T-helper 2 cell (primary cell): ENCODE measurements at regions not wholly inside any gene's neighbourhood (a gene's known extent, or its start where the extent isn't known, plus 50 kb on each side); places are given as distances from the start of the nearest gene placed in this dataset.
A peak's percentile ranks its signal among the peaks of the same experiment; 100 is the strongest.
"Not testable (repeated sequence)": the region's sequence is repeated elsewhere in the genome, so short reads cannot be mapped to it uniquely, and the experiment has no call there.

Experiments
- DNase-seq, 5 experiments: peaks; one replicate each; pipeline versions ENCODE4 v3.0.0 to v3.0.0-alpha.2; 2012 to 2022

DNA sequence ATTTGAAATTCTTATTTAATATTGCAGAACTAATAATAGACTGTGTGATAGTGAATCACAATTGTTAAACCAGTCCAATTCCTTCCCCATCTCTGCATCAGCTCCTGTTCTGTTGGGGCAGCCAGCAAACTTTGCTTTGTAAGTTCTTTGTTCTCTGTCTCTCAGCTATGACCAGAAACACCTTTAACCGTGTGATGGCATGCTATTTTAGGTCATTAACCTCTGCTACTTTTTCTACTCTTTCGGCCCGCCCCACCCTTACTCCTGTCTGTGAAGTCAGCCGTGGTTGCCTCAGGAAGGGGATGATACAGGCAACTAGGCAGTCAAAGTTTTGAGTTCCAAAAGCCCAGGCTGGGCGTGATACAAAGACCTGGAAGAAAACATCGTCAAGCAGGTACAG is 51.3 kb upstream of the EGFL6 start:
- no peak for DNase-seq

DNA sequence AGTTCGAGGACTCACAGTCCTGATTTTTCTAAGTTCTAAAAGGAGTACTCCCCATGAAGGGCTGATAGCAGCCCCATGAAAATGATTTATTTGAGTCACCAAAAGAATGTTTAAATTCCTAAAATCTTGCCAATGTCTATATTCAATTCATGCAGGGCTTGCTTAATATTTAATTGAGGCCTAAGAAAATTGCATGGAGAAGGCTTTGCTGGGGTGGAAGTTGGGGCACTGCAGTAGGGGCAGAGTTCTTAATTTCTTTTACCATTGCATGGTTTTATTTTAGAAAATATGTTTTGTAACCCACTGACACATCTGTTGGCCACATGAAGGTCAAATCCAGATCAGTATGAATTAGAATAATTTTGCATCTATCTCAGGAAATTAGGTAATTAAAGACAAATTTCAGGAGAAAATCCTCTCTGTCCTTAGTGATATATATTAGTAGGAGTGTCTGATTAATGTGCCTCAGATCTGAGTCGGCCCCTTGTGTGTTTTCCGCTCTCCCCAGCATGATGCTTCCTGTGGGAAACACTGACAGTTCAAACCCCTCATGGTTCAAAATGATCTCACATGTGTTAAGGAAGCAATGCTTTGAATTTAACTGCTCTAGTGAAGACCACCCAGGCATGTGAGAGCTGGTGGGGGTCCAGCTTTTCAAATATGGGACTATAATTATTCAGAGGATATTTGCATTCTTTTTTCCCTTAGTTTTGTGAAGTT is 54.0 kb upstream of the EGFL6 start:
- no peak for DNase-seq

DNA sequence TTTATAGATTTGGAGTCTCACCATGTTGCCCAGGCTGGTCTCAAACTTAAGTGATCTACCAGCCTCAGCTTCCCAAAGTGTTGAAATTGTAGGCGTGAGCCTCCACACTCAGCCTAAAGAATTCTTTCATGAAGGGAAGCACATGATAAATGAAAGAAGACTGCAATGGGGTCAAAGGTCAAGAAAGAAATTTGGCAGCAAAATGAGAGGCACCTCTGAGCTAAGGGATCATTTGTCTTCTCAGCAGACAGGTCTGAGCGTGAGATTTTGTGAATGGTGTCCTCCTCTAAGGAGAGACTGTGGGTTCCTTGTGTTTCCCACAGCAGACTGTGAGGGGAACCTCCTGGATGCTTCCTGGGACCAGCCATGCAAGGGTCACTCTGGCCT is 57.5 kb upstream of the EGFL6 start:
- no peak for DNase-seq

DNA sequence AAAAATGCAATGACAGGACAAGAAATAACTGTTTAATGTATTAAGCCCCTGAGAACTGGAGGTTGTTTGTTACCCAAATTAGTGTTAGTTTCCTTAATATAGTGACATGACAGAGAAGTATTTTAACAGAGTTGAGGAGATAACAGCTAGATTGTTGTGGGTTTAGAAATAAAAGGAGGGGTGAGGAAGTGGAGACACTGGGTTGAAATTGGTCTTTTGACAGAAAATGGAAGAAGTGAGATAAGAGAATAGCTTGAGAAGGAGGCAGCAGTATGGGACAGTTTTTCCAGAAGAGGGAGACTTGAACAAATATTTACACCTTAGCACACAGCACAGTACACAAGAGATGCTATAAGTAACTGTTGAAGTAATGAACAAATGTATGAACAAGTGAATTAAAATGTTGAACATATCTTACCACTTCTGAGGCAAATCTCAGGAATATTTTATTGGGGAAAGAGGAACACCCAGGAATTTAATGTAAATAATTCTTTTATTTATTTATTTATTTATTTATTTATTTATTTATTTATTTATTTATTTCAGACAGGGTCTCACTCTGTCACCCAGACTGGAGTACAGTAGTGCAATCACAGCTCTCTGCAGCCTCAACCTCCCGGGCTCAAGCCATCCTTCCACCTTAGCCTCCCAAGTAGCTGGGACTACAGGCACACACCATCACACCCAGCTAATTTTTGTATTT is 58.0 kb upstream of the EGFL6 start:
- DNase-seq: no peak

DNA sequence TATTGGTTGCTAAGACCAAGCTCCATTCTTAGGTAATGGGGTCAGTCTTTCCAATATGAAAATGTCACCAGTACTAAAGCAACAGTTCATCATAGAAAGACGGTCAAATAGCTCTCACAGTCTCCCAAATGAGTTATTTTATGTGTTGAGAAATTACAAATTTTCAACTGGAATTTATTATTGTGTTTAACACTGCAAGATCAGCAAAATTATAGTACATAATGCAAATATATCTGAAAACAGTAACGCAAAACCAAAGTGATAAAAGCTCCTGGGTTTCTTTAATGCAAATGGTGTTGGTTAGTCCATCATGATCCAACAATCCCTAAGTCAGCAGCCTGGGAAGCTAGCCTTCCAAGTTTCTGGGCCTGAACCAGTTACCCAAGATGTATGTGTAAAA is 61.5 kb upstream of the EGFL6 start:
- no peak for DNase-seq

DNA sequence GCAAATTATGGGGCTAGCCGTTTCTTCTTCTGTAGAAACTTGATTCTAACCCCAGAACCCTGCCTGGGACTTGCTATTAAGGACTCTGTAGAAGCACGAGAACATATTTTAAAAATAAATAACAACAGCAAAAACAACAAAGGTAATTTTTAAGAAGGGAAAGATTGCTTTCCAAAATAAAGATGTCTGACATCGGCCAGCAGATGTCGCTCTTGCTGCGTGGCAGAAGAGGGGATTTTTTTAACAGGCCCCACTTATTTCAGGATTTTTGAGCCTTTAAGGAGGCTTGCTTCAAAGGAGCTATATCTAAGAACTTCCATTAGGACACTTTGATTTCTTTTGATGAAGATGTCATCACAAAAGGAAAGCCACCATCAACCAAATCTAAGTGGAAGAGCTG is 62.8 kb upstream of the EGFL6 start:
- peak; percentile 12 to 50 (median 16) for DNase-seq

DNA sequence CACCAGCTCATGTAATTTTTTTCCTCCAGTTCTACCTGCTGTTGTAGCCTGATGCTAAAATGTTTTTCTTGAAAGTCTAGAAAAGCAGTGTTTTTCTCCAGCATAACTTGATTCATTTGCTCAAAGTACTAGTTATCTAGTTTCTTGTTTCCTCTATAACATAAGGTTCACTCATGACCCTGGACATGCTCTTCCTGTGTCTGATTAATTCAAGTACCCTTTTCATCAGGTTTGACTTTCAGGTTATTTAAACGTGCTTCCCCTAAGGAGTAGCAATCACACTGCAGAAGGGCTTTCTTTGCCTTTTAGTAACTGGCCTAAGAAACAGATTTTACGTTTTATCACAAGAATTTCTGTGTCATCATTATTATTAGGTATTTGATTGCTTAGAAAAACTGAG is 66.8 kb upstream of the EGFL6 start:
- peak in 1 of 5 experiments; percentile 42 for DNase-seq

DNA sequence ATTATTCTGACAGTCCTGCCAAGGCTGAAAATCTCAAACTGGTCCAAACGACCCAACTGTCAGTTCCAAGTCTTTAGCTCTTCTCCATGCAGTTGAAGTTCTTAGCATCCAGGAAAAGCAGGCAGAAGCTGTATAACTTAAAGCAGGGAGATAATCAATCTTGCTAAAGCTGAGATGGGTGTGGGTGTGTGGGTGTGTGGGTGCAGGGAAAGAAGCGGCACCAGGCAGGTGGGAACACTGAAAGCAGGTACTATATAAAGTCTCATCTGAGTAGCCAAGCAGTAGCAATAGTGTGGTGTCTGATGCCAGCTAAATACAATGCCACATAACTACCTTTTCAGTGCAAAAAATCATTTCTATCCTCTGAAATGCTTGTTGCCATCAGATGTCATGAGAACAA is 69.7 kb upstream of the EGFL6 start:
- no peak for DNase-seq

DNA sequence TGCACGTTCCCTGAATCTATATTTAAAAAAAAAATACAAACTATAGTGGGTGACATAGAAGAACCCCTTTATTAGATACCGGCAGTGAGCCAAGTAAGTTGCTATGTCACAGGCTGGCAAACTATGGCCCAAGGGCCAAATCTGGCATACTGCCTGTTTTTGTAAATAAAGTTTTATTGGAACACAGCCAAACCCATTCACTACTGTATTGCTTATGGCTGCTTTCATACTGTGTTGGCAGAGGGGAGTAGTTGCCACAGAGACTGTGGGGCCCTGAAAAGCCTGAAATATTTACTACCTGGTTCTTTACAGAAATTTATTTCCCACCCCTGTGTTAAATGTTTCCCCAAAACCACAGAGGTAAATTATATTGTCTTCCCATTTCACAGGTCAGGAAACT is 71.2 kb upstream of the EGFL6 start:
- no peak for DNase-seq

DNA sequence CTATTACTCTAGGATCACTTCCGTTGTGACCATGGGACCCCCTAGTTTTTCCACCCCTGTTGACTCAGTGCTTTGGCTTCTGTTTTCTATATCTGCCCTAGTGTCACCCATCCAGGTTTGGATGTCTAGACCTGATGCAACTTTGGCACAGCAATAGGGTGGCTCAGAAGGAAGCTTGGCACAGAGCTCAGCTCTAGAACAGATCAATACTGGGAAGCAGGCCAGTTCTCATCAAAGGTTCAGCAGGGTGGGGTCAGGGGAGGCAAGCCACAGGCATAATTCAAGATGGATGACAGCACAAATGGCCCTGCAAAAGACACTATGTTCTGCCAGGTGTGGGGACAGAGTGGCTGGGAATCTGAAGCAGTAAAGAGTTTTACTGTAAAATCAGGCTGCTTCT is 74.2 kb upstream of the EGFL6 start:
- DNase-seq: no peak

DNA sequence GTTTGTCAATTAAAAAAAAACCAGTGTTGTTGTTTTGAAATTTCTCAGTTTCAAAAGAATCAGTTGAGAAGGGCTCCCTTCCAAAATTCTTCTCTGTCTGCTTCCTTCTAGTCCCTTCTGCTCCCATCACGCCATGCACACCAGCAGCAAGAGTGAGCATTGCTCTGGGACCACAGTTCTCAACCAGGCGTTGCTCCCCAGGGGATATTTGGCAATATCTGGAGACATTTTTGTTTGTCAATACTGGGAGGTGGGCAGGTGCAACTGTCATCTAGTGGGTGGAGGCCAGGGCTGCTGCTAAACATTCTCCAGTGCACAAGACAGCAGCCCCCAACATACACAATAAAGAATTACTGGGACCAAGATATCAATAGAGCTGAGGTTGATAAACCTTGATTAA is 74.8 kb upstream of the EGFL6 start:
- DNase-seq: no peak

DNA sequence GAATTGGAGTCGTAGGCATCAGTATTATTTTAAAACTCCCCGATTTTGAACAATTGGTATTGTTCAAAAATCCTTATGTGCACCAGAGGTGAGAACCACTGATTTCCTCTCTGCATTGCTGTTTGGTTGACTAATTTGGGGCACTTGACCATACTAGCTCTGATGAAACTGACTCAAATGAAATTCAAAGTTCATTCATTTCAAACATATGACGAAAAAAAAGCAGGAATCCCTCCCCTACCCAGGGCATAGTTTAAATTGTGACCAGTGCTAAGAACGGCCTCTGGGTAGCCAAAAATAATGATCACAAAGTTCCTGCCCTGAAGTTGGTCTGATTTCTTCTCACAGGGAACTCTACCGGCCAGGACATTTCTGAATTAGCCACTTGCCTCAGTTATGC is 75.7 kb upstream of the EGFL6 start:
- DNase-seq: no peak

DNA sequence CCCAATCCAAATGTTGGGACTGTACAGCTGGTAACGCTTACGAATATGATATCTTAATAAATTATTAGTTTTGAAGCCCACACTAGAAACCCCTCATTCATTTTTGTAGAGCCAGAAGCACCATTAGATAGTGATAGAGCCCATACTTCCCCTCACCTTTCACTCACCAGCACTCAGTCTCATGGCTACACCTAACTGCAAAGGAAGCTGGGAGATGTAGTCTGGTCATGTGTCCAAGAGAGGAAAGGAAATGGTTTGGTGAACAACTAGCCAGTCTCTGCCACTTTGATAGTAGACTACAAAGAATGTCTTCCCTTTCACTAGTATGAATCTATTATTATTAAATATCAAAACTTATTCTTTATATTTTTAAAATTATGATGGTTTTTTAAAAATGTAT is 77.1 kb upstream of the EGFL6 start:
- DNase-seq: no peak

DNA sequence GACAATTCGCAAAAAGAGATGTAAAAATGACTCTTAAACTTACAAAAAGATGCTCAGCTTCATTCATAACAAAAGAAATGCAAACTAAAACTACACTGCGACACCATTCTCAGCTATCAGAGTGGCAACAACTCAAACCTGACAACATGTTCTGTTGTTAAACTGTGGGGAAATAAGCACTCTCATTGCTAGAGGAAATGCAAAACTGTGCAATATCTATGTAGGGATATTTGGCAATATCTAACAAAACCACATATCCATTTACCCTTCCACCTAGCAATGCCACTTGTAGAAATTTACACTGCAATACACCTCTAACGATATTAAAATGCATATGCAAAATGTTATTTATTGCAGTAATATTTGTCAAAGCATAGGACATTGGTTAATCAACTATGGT is 78.3 kb upstream of the EGFL6 start:
- no peak for DNase-seq

DNA sequence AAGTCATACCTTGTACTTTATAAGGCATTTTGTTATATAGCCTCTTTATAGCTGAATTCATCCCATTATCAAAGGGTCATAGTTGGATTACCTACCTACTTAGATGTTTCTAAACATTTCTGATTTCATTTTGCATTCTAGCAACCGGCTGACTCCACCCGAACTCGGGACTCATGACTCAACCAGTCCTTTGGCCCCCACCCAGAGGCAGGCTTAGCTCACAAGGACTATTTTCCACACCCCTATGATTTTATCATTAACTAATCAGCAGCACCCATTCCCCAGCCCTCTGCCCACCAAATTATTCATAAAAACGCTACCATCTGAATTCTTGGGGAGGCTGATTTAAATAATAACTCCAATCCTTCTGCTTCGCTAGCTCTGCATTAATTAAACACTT is 79.9 kb upstream of the EGFL6 start:
- DNase-seq: no peak

DNA sequence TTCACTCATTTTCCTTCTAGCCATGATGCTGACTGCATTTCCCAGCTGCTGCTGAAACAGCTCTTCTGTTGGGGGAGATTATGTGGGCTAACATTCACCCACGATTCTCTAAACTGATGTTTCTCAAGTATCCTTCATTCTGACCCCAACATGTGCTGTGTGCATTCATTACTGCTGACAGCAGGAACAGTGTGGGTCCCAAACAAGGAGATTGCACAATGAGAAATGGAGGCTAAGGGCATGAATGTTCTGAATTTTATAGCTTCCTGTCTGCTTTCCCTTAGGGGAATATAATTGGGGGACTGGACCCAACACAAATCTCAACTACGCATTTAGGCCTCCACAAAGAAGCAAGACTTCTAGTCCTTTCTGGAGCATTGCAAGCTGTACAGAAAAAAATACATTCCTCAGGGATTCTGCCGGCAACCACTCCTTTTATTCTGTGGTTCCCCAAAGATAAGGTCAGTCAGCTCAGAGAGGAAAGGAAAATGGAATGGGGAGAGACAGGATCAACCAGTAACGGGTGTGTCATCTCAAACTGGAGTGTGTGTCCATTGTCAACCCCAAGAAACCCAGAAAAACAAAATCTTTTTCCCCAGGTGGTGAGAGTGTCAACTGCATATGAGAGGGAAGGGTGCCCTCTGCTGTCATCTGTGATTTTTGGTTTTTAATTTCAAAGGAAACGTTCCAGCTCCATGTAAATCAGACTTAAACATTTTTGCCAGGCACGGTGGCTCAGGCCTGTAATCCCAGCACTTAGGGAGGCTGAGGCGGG is 81.5 kb upstream of the EGFL6 start:
- DNase-seq: peak in 3 of 5 experiments; percentile 2 to 64 (median 28)

DNA sequence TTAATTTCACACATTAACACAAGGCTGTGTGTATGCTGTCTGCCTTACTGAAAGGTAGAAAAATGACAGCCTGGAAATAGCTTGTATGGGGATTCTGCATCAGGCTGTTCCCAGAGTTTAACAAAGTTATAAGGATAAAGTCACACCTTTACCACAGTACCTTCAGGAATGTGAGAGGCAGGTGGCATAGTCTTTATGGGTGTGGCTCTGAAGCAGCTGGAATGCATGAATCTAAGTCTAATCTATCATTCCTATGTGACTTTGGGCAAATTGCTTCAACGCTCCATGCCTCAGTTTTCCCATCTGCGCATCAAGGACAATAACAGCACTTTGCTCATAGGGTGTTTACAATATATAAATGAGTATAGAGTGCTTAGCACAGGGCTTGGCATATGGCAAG is 84.2 kb upstream of the EGFL6 start:
- DNase-seq: no peak

DNA sequence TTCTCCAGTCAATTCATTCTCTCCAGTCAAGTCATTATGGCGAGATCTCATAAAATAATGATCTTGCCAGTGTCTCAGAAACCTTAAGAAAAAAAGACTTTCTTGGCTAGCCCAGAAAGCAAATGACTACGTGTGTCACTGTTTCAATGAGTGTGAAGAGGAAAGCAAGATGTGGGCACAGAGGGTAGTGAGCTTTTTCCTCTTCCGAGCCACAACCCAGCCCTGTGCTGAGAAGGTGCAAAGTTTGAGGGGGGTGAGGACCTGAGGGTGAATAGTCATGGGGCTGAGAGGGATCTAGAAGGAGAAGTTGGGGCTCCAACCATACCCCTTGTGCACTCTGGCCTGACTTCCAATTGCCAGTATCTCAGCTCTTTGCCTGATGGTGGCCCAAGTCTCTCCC is 85.6 kb upstream of the EGFL6 start:
- peak in 1 of 5 experiments; percentile 29 for DNase-seq

DNA sequence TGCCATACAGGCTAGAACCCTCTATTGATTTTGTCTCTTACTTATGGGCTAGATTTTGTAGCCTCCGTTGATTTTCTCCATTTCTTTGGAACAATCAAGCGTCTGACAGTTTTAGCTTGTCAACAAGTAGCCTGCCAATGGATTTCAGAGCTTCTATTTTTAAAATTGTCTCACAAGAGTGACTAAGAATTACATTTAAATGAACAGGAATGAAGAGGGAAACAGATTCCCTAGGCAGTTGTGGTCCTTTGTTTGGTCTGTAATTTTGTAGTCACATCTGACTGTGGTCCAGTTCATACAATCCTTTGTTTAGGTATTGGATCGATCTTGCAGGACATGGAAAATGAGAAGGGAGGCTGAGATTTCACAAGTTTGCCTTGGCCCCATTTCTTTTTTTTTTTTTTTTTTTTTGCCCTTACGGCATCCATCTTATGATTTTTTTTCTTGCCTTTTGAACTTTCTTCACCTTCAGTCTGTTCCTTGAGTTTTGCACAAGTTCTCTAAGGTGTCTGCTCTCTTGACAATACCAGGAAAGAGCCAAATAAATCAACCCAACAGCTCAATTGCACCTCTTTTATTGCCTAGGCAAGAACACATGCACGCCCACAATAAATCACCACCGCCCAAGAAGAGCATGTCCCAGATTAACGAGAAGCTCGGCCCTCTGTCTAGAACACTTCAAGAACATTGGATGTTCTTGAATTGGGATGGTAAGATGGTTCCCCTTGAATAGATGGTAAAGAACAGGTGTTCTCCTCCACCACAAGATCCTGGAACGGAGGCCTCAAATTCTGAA is 86.5 kb upstream of the EGFL6 start:
- no peak for DNase-seq

DNA sequence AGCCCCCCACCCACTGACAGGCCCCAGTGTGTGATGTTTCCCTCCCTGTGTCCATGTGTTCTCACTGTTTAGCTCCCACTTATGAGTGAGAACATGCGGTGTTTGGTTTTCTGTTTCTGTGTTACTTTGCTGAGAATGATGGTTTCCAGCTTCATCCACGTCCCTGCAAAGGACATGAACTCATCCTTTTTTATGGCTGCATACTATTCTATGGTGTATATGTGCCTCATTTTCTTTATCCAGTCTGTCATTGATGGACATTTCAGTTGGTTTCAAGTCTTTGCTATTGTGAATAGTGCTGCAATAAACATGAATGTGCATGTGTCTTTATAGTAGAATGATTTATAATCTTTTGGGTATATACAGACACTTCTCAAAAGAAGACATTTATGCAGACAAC is 88.6 kb upstream of the EGFL6 start:
- not testable (repeated sequence) for DNase-seq

DNA sequence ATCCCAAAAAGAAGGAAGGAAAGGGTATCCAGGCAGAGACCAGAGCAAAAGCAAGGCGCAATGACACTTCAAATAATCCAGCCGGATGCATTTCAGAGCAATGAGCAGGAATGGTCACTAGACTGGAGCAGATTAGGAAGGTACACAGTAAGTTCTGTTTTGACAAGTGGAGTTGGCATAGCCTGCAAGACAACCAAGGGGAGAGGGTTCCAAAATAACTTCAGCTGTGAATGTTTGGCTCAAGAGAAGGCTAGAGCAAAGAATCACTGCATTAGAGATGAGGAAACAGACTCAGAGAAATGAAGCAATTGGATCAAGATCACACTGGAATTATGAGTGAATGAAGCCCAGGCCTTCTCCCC is 90.0 kb upstream of the EGFL6 start:
- DNase-seq: no peak

DNA sequence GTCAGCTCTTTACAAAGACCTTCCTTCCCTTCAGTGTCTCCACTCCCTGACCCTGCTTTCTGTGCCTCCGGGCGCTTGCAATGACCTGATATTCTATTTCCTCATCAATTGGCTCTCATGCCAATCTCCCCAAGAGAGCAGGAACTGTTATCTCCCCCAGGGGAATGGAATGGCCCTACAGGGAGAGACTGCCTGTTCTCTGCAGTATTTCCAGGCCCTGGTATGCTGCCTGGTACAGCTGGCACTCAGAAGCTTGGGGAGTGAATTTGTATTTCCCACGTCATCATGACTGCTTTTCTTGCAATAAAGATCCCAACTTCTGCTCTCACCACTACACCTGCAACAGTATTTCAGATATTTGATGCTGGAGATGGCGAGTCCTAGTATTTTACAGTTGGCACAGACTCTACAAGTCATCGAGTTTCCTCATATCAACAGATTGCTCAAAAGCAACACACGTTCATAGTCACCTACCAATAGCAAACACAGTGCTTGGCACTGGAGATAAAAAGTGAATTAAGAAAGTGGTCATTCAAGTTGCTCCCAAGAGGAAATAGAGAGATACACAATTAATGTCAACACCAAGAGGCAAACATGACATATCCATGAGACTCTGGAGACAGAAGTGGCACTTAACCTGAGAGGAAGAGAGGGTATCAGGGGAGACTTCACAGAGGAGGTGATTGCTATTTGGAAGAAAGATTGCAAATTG is 90.5 kb upstream of the EGFL6 start:
- no peak for DNase-seq

DNA sequence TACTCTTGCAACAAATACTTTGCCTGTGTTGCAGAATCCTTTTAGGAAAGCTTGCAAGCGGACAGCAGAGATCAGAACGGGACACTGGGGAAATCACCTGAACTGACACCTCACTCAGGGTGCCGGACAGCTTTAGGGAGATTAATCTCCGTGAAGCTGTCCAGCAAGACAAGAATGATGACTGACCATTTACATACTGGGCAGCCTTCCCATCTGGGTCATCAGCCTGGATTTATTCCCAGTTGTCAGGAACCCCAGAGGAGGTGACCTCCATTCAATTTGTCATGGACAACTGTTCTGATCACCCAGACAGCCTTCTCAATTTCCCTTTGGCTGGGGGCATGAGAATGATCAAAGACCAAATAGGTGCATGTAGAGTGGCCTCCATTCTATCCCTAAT is 93.0 kb upstream of the EGFL6 start:
- DNase-seq: no peak
